ENCODE measurements at regions not wholly inside any gene's neighbourhood (a gene's known extent, or its start where the extent isn't known, plus 50 kb on each side); places are given as distances from the start of the nearest gene placed in this dataset.

DNA sequence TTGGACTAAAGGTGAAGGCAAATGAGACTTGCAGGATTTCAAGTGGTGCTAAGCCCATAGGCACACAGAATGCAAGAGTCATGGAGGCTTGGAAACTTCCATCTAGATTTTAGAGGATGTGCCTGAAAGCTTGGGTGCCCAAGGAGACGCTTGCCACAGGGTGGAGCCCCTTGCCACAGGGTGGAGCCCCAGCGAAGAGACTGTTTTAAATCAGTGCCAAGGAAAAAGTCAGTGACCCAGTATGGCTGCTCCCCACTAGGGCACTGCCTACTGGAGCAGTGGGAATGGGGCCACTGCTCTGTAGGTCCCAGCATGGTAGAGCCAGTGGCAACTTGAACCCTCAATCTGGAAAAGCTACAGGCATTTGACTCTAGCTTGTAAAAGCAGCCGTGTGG, 794.2 kb upstream of the LCORL start:
- WGBS: 88% methylated on average over 3 of the region's 3 CpGs
- no peak overlapping the region for H3K4me2 ChIP-seq (ENCODE audit: low read length, poor library complexity, severe bottlenecking)

DNA sequence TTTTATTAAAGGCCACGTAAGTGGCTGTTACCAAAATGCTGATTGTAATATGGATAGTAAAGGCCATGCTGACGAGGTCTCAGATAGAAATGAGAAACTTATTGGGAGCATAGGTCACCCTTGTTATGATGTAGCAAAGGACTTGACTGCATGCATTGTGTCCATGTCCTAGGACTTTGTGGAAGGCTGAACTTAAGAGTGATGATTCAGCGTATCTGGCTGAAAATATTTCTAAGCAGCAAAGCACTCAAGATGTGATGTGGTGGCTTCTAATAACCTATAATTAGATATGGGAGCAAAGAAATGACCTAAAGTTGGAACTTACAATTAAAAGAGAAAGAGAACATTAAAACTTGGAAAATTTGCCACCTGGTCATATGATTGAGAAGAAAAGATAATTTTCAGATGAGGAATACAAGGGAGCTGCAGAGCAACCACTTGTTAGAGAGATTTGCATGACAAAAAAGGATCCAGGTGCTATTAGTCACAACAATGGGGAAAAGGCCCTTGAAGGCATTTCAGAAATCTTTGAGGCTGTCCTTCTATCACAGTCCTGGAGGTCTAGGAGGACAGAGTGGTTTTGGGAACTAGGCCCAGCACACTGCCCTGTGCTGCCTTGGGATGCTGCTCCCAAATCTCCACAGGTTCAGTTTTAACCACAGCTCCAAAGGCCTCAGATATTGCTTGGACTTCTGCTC, 793.7 kb upstream of the LCORL start:
- Histone ChIP-seq H2BK12ac (ENCODE audit: low read length in 2 of 2) (no peak overlapping the region), H2BK5ac (ENCODE audit: low read depth, low read length, poor library complexity, severe bottlenecking) (no peak overlapping the region), H3K9me3 (ENCODE audit: control insufficient read depth, low read length) (no peaks in the 10 kb centered on the region), H3K18ac (ENCODE audit: low read depth in 1 of 2, low read length in 2 of 2) (no peak overlapping the region), H2BK120ac (ENCODE audit: low read depth, low read length) (no peak overlapping the region), H3K4ac (ENCODE audit: low read depth in 1 of 2, low read length in 2 of 2) (no peak overlapping the region), H3K79me1 (replicated peaks; ENCODE audit: low read length, poor library complexity, severe bottlenecking) (no peaks in the 10 kb centered on the region), H2BK15ac (ENCODE audit: low read depth, poor library complexity, severe bottlenecking) (no peak overlapping the region), H3K36me3 (ENCODE audit: control insufficient read depth in 1 of 2, insufficient read depth in 2 of 2, low read depth in 1 of 2, low read length in 2 of 2) (no peaks in the 10 kb centered on the region), H2AK5ac (ENCODE audit: low read length, severe bottlenecking) (no peak overlapping the region), H3K27me3 (ENCODE audit: control insufficient read depth in 1 of 2, insufficient read depth in 1 of 2, low read length in 2 of 2) (no peaks in the 10 kb centered on the region), H2AFZ (ENCODE audit: low read depth, low read length) (no peak overlapping the region), H3K23ac (ENCODE audit: low read length in 2 of 2) (no peak overlapping the region), H4K91ac (ENCODE audit: low read length) (no peak overlapping the region), H3K4me3 (ENCODE audit: insufficient read depth in 1 of 2, low read depth in 1 of 2, low read length in 2 of 2) (no peak overlapping the region), H4K8ac (ENCODE audit: low read length) (no peak overlapping the region), H3K4me2 (ENCODE audit: low read length, poor library complexity, severe bottlenecking) (no peak overlapping the region), H3K14ac (ENCODE audit: low read length in 2 of 2) (no peak overlapping the region), H3K9ac (ENCODE audit: low read length) (no peak overlapping the region), H3K4me1 (ENCODE audit: control insufficient read depth, insufficient read depth, low read depth, low read length) (no peaks in the 10 kb centered on the region), H3K27ac (ENCODE audit: low read length, poor library complexity, severe bottlenecking) (no peak overlapping the region)
- DNase-seq: no peak
- WGBS: 77% methylated on average over 3 of the region's 3 CpGs

More for the DNA sequence above, 794.2 kb upstream of the LCORL start:
- Histone ChIP-seq H3K9ac (ENCODE audit: low read length) (no peak overlapping the region), H3K9me3 (ENCODE audit: control insufficient read depth, low read length) (no peaks in the 10 kb centered on the region), H3K36me3 (ENCODE audit: control insufficient read depth in 1 of 2, insufficient read depth in 2 of 2, low read depth in 1 of 2, low read length in 2 of 2) (no peaks in the 10 kb centered on the region), H3K4me1 (ENCODE audit: control insufficient read depth, insufficient read depth, low read depth, low read length) (no peaks in the 10 kb centered on the region), H4K91ac (ENCODE audit: low read length) (no peak overlapping the region), H2BK15ac (ENCODE audit: low read depth, poor library complexity, severe bottlenecking) (no peak overlapping the region), H2BK5ac (ENCODE audit: low read depth, low read length, poor library complexity, severe bottlenecking) (no peak overlapping the region), H3K4ac (ENCODE audit: low read depth in 1 of 2, low read length in 2 of 2) (no peak overlapping the region), H3K4me3 (ENCODE audit: insufficient read depth in 1 of 2, low read depth in 1 of 2, low read length in 2 of 2) (no peak overlapping the region), H3K23ac (ENCODE audit: low read length in 2 of 2) (no peak overlapping the region), H2AK5ac (ENCODE audit: low read length, severe bottlenecking) (no peak overlapping the region), H2AFZ (ENCODE audit: low read depth, low read length) (no peak overlapping the region), H3K14ac (ENCODE audit: low read length in 2 of 2) (peak overlapping the region in 1 of 2 experiments; percentile 11), H2BK120ac (ENCODE audit: low read depth, low read length) (no peak overlapping the region), H2BK12ac (ENCODE audit: low read length in 2 of 2) (no peak overlapping the region), H3K27me3 (ENCODE audit: control insufficient read depth in 1 of 2, insufficient read depth in 1 of 2, low read length in 2 of 2) (no peaks in the 10 kb centered on the region), H4K8ac (ENCODE audit: low read length) (no peak overlapping the region), H3K79me1 (replicated peaks; ENCODE audit: low read length, poor library complexity, severe bottlenecking) (no peaks in the 10 kb centered on the region), H3K27ac (ENCODE audit: low read length, poor library complexity, severe bottlenecking) (no peak overlapping the region), H3K18ac (ENCODE audit: low read depth in 1 of 2, low read length in 2 of 2) (no peak overlapping the region)
- DNase-seq: no peak

DNA sequence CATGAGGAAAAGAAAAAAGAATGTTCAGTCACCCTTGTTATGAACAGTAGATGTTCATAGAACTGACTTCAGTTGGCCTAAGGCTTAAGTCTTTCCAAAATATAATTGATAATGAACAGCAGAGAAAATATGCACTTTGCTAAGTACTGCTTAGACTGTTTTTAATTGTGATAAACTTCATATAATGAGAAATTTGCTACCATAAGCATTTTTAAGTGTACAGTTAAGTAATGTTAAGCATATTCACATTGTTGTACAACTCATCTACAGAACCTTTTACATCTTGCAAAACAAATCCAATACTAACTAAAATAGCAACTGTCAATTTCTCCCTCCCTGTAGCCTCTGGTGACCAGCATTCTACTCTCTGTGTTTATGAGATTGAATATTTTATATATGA, 792.2 kb upstream of the LCORL start:
- no peak overlapping the region for H2AFZ ChIP-seq (ENCODE audit: low read depth, low read length)
- no peaks in the 10 kb centered on the region for H3K27me3 ChIP-seq (ENCODE audit: control insufficient read depth in 1 of 2, insufficient read depth in 1 of 2, low read length in 2 of 2)
- H3K14ac ChIP-seq (ENCODE audit: low read length in 2 of 2): no peak overlapping the region
- no peak overlapping the region for H4K91ac ChIP-seq (ENCODE audit: low read length)
- H3K9me3 ChIP-seq (ENCODE audit: control insufficient read depth, low read length): no peaks in the 10 kb centered on the region
- no peak for DNase-seq
- no peak overlapping the region for H3K18ac ChIP-seq (ENCODE audit: low read depth in 1 of 2, low read length in 2 of 2)
- H3K27ac ChIP-seq (ENCODE audit: low read length, poor library complexity, severe bottlenecking): no peak overlapping the region
- no peak overlapping the region for H3K4ac ChIP-seq (ENCODE audit: low read depth in 1 of 2, low read length in 2 of 2)
- H3K4me2 ChIP-seq (ENCODE audit: low read length, poor library complexity, severe bottlenecking): no peak overlapping the region
- no peaks in the 10 kb centered on the region for H3K79me1 ChIP-seq (replicated peaks; ENCODE audit: low read length, poor library complexity, severe bottlenecking)
- H2BK12ac ChIP-seq (ENCODE audit: low read length in 2 of 2): no peak overlapping the region
- H3K36me3 ChIP-seq (ENCODE audit: control insufficient read depth in 1 of 2, insufficient read depth in 2 of 2, low read depth in 1 of 2, low read length in 2 of 2): no peaks in the 10 kb centered on the region
- no peak overlapping the region for H3K9ac ChIP-seq (ENCODE audit: low read length)
- H3K23ac ChIP-seq (ENCODE audit: low read length in 2 of 2): no peak overlapping the region
- H2BK15ac ChIP-seq (ENCODE audit: low read depth, poor library complexity, severe bottlenecking): no peak overlapping the region
- H3K4me3 ChIP-seq (ENCODE audit: insufficient read depth in 1 of 2, low read depth in 1 of 2, low read length in 2 of 2): no peak overlapping the region
- H2AK5ac ChIP-seq (ENCODE audit: low read length, severe bottlenecking): no peak overlapping the region
- no peak overlapping the region for H2BK5ac ChIP-seq (ENCODE audit: low read depth, low read length, poor library complexity, severe bottlenecking)
- no peak overlapping the region for H4K8ac ChIP-seq (ENCODE audit: low read length)
- no peak overlapping the region for H2BK120ac ChIP-seq (ENCODE audit: low read depth, low read length)
- no peaks in the 10 kb centered on the region for H3K4me1 ChIP-seq (ENCODE audit: control insufficient read depth, insufficient read depth, low read depth, low read length)

- Histone ChIP-seq H4K8ac (ENCODE audit: low read length) (no peak overlapping the region), H3K4ac (ENCODE audit: low read depth in 1 of 2, low read length in 2 of 2) (no peak overlapping the region), H3K4me3 (ENCODE audit: insufficient read depth in 1 of 2, low read depth in 1 of 2, low read length in 2 of 2) (no peak overlapping the region), H2BK120ac (ENCODE audit: low read depth, low read length) (no peak overlapping the region), H2BK5ac (ENCODE audit: low read depth, low read length, poor library complexity, severe bottlenecking) (no peak overlapping the region), H3K23ac (ENCODE audit: low read length in 2 of 2) (no peak overlapping the region), H3K27me3 (ENCODE audit: control insufficient read depth in 1 of 2, insufficient read depth in 1 of 2, low read length in 2 of 2) (no peaks in the 10 kb centered on the region), H2BK15ac (ENCODE audit: low read depth, poor library complexity, severe bottlenecking) (no peak overlapping the region), H3K14ac (ENCODE audit: low read length in 2 of 2) (no peak overlapping the region), H3K4me1 (ENCODE audit: control insufficient read depth, insufficient read depth, low read depth, low read length) (no peaks in the 10 kb centered on the region), H2BK12ac (ENCODE audit: low read length in 2 of 2) (no peak overlapping the region), H3K79me1 (replicated peaks; ENCODE audit: low read length, poor library complexity, severe bottlenecking) (no peaks in the 10 kb centered on the region), H4K91ac (ENCODE audit: low read length) (no peak overlapping the region), H3K27ac (ENCODE audit: low read length, poor library complexity, severe bottlenecking) (no peak overlapping the region), H3K36me3 (ENCODE audit: control insufficient read depth in 1 of 2, insufficient read depth in 2 of 2, low read depth in 1 of 2, low read length in 2 of 2) (no peaks in the 10 kb centered on the region), H3K9ac (ENCODE audit: low read length) (no peak overlapping the region), H3K9me3 (ENCODE audit: control insufficient read depth, low read length) (no peaks in the 10 kb centered on the region), H3K4me2 (ENCODE audit: low read length, poor library complexity, severe bottlenecking) (no peak overlapping the region), H3K18ac (ENCODE audit: low read depth in 1 of 2, low read length in 2 of 2) (no peak overlapping the region), H2AK5ac (ENCODE audit: low read length, severe bottlenecking) (no peak overlapping the region), H2AFZ (ENCODE audit: low read depth, low read length) (no peak overlapping the region)
- no peak for DNase-seq
Observed at GRCh38 chr4:18813055-18813454, 791.5 kb upstream of the LCORL start.

Measured in mesenchymal stem cell (in vitro differentiated cells and primary cell).